Progenitor cell of endocrine pancreas (in vitro differentiated cells): ENCODE measurements at regions not wholly inside any gene's neighbourhood (a gene's known extent, or its start where the extent isn't known, plus 50 kb on each side); places are given as distances from the start of the nearest gene placed in this dataset.
A peak's percentile ranks its signal among the peaks of the same experiment; 100 is the strongest.
"Not testable (repeated sequence)": the region's sequence is repeated elsewhere in the genome, so short reads cannot be mapped to it uniquely, and the experiment has no call there.

ENCODE experiments used
- DNase-seq: peaks from one replicate; pipeline ENCODE4 v3.0.0; 2021; ENCODE audit warnings: low spot score; ENCODE audit not compliant: unreplicated experiment
- H3K27ac Mint-ChIP-seq: 2 replicates; pipeline ENCODE4 v1.8.0; 2021; ENCODE audit warnings: mild to moderate bottlenecking, moderate library complexity, mixed read lengths
- H3K27me3 Mint-ChIP-seq: 2 replicates; pipeline ENCODE4 v1.8.0; 2021; ENCODE audit warnings: mixed read lengths
- H3K36me3 Mint-ChIP-seq: 2 replicates; pipeline ENCODE4 v1.8.0; 2022; ENCODE audit warnings: mixed read lengths; ENCODE audit not compliant: insufficient read depth
- H3K4me1 Mint-ChIP-seq: 2 replicates; pipeline ENCODE4 v1.8.0; 2021; ENCODE audit warnings: low read depth, mixed read lengths
- H3K4me3 Mint-ChIP-seq: 2 replicates; pipeline ENCODE4 v1.8.0; 2021; ENCODE audit warnings: low read depth, mild to moderate bottlenecking, moderate library complexity, mixed read lengths
- H3K9me3 Mint-ChIP-seq: 2 replicates; pipeline ENCODE4 v1.8.0; 2021; ENCODE audit warnings: low read depth, mixed read lengths
- CTCF ChIP-seq: fragments of 200-600 bp; sonication (generic); IDR thresholded peaks from one replicate; pipeline ENCODE4 v1.5.0; 2021; ENCODE audit warnings: antibody characterized with exemption, mild to moderate bottlenecking; ENCODE audit not compliant: unreplicated experiment

- TF ChIP-seq CTCF, result no peak
- H3K9me3 Mint-ChIP-seq, result no peaks in the 10 kb centered on the region
- no peak overlapping the region for H3K27ac Mint-ChIP-seq
- H3K4me3 Mint-ChIP-seq, result peak overlapping the region; percentile 81
- peaks cover 16% of the 10 kb centered on the region for H3K4me1 Mint-ChIP-seq
- no peaks in the 10 kb centered on the region for H3K36me3 Mint-ChIP-seq
- no peak for DNase-seq
- peaks cover 46% of the 10 kb centered on the region for H3K27me3 Mint-ChIP-seq
Observed at GRCh38 chr20:1801225-1801928, 93.8 kb upstream of the SIRPA start.

- peaks cover 42% of the 10 kb centered on the region for H3K27me3 Mint-ChIP-seq
- DNase-seq, result no peak
- peak; percentile 17 for TF ChIP-seq CTCF
- H3K4me3 Mint-ChIP-seq, result no peak overlapping the region
- no peak overlapping the region for H3K27ac Mint-ChIP-seq
- no peaks in the 10 kb centered on the region for H3K36me3 Mint-ChIP-seq
- H3K4me1 Mint-ChIP-seq, result peaks cover 16% of the 10 kb centered on the region
- no peaks in the 10 kb centered on the region for H3K9me3 Mint-ChIP-seq
Observed at GRCh38 chr20:1800777-1801176, 94.4 kb upstream of the SIRPA start.

- TF ChIP-seq CTCF, result no peak
- Mint-ChIP-seq H3K36me3 (no peaks in the 10 kb centered on the region), H3K9me3 (no peaks in the 10 kb centered on the region), H3K27ac (no peak overlapping the region), H3K27me3 (peaks cover 44% of the 10 kb centered on the region), H3K4me1 (peaks cover 16% of the 10 kb centered on the region), H3K4me3 (no peak overlapping the region)
- no peak for DNase-seq
Observed at GRCh38 chr20:1800180-1800579, 95.0 kb upstream of the SIRPA start.

GRCh38 chr20:1799746-1800145 lies 95.5 kb upstream of the SIRPA start:
- H3K27me3 Mint-ChIP-seq, result peaks cover 45% of the 10 kb centered on the region
- H3K9me3 Mint-ChIP-seq, H3K27ac Mint-ChIP-seq, DNase-seq, H3K4me3 Mint-ChIP-seq, H3K36me3 Mint-ChIP-seq: not testable (repeated sequence)
- peaks cover 16% of the 10 kb centered on the region for H3K4me1 Mint-ChIP-seq

GRCh38 chr20:1798982-1799381 lies 96.2 kb upstream of the SIRPA start:
- H3K9me3 Mint-ChIP-seq, result no peaks in the 10 kb centered on the region
- H3K27me3 Mint-ChIP-seq, result peaks cover 45% of the 10 kb centered on the region
- no peaks in the 10 kb centered on the region for H3K36me3 Mint-ChIP-seq
- no peak overlapping the region for H3K4me3 Mint-ChIP-seq
- DNase-seq, result no peak
- peaks cover 16% of the 10 kb centered on the region for H3K4me1 Mint-ChIP-seq
- no peak overlapping the region for H3K27ac Mint-ChIP-seq
- TF ChIP-seq CTCF, result no peak

GRCh38 chr20:1793821-1794220 lies 101.4 kb upstream of the SIRPA start:
- no peaks in the 10 kb centered on the region for H3K9me3 Mint-ChIP-seq
- TF ChIP-seq CTCF, result no peak
- H3K27me3 Mint-ChIP-seq, result peaks cover 36% of the 10 kb centered on the region
- H3K4me3 Mint-ChIP-seq, result no peak overlapping the region
- no peak for DNase-seq
- H3K36me3 Mint-ChIP-seq, result no peaks in the 10 kb centered on the region
- H3K4me1 Mint-ChIP-seq, result peaks cover 7% of the 10 kb centered on the region
- no peak overlapping the region for H3K27ac Mint-ChIP-seq
